Nephron progenitor cell (in vitro differentiated cells): ENCODE measurements at regions not wholly inside any gene's neighbourhood (a gene's known extent, or its start where the extent isn't known, plus 50 kb on each side); places are given as distances from the start of the nearest gene placed in this dataset.
"Not testable (repeated sequence)": the region's sequence is repeated elsewhere in the genome, so short reads cannot be mapped to it uniquely, and the experiment has no call there.

ENCODE experiments used
- DNase-seq: peaks from one replicate; pipeline ENCODE4 v3.0.0; 2021
- H3K27ac Mint-ChIP-seq: 2 replicates; pipeline ENCODE4 v1.8.0; 2021; ENCODE audit warnings: mild to moderate bottlenecking, moderate library complexity, mixed read lengths
- H3K27me3 Mint-ChIP-seq: 2 replicates; pipeline ENCODE4 v1.8.0; 2021; ENCODE audit warnings: mild to moderate bottlenecking, low read depth, mixed read lengths; ENCODE audit not compliant: poor library complexity
- H3K36me3 Mint-ChIP-seq: 2 replicates; pipeline ENCODE4 v1.8.0; 2021; ENCODE audit warnings: low read depth, mixed read lengths
- H3K4me1 Mint-ChIP-seq: 2 replicates; pipeline ENCODE4 v1.8.0; 2021; ENCODE audit warnings: mixed read lengths
- H3K4me3 Mint-ChIP-seq: 2 replicates; pipeline ENCODE4 v1.8.0; 2021; ENCODE audit warnings: mild to moderate bottlenecking, moderate library complexity, mixed read lengths
- H3K9me3 Mint-ChIP-seq: 2 replicates; pipeline ENCODE4 v1.8.0; 2021; ENCODE audit warnings: mild to moderate bottlenecking, moderate library complexity, mixed read lengths
- TF ChIP-seq, protein P1 (sequence below): fragments of 200-600 bp; sonication (generic); IDR thresholded peaks from 2 replicates; pipeline ENCODE4 v1.5.0; 2021; ENCODE audit warnings: antibody characterized with exemption

DNA sequence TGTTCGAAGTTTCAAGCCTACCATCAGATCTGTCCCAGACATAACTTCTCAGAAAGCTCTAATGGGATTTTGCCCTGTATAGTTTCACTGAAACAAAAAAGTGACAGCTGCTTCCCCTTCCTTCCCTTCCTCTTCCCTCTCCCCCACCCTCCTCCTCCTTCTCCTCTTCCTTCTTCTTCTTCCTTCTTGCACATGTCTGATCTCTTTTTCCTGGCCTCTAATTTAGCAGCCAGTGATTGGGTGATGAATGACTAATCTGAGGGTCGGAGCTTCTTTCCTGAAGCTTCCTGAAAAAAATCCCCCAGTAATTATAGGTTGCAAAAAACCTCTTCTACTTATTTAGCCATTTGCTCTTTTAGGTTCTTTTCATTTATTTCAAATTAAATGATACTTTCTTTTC is 168.7 kb downstream of the POTEB3 start:
- H3K27me3 Mint-ChIP-seq = no peaks in the 10 kb centered on the region
- TF ChIP-seq, protein P1, sequence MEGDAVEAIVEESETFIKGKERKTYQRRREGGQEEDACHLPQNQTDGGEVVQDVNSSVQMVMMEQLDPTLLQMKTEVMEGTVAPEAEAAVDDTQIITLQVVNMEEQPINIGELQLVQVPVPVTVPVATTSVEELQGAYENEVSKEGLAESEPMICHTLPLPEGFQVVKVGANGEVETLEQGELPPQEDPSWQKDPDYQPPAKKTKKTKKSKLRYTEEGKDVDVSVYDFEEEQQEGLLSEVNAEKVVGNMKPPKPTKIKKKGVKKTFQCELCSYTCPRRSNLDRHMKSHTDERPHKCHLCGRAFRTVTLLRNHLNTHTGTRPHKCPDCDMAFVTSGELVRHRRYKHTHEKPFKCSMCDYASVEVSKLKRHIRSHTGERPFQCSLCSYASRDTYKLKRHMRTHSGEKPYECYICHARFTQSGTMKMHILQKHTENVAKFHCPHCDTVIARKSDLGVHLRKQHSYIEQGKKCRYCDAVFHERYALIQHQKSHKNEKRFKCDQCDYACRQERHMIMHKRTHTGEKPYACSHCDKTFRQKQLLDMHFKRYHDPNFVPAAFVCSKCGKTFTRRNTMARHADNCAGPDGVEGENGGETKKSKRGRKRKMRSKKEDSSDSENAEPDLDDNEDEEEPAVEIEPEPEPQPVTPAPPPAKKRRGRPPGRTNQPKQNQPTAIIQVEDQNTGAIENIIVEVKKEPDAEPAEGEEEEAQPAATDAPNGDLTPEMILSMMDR = no peak
- no peaks in the 10 kb centered on the region for H3K4me1 Mint-ChIP-seq
- H3K36me3 Mint-ChIP-seq = no peaks in the 10 kb centered on the region
- no peak overlapping the region for H3K27ac Mint-ChIP-seq
- peaks cover 59% of the 10 kb centered on the region for H3K9me3 Mint-ChIP-seq
- DNase-seq = no peak
- no peak overlapping the region for H3K4me3 Mint-ChIP-seq

DNA sequence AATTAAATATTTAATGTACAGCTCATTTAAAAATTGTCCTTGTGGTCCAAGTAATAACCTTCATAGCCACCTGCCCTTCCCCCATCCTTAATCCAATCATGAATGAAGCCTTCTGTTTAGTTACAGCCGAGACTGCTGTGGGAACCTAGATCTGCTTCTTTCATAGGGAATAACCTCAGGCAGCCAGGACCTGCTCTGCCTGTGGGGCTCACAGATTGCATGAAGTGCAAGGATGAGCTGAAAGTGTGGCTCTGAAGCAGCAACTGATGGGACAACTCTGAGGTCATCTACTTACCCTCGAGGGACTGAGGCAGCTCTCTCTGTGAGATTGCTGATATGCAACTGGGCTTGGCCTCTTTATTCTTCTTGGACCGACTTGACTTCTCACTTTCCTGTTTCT is 169.8 kb downstream of the POTEB3 start:
- H3K27me3 Mint-ChIP-seq = no peaks in the 10 kb centered on the region
- H3K9me3 Mint-ChIP-seq = peaks cover 67% of the 10 kb centered on the region
- no peak overlapping the region for H3K27ac Mint-ChIP-seq
- H3K4me1 Mint-ChIP-seq = no peaks in the 10 kb centered on the region
- no peak for DNase-seq
- TF ChIP-seq, protein P1 = no peak
- no peak overlapping the region for H3K4me3 Mint-ChIP-seq
- H3K36me3 Mint-ChIP-seq = no peaks in the 10 kb centered on the region

DNA sequence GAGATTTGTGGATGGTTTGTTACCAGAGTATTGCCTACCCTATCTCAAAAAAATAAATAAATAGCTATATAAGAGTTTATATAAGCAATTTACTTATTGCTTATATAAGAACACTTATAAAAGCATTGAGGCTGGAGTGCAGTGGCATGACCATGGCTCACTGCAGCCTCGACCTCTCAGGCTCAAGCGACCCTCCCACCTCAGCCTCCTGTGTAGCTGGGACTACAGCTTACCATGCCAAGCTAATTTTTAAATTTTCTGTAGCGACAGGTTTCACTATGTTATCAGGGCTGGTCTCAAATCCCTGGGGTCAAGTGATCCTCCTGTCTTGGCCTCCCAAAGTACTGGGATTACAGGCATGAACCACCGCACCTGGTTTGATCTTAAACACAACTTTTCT is 170.6 kb downstream of the POTEB3 start:
- not testable (repeated sequence) for H3K36me3 Mint-ChIP-seq, H3K27ac Mint-ChIP-seq, H3K4me1 Mint-ChIP-seq, H3K4me3 Mint-ChIP-seq, H3K27me3 Mint-ChIP-seq, DNase-seq
- H3K9me3 Mint-ChIP-seq = peaks cover 72% of the 10 kb centered on the region

DNA sequence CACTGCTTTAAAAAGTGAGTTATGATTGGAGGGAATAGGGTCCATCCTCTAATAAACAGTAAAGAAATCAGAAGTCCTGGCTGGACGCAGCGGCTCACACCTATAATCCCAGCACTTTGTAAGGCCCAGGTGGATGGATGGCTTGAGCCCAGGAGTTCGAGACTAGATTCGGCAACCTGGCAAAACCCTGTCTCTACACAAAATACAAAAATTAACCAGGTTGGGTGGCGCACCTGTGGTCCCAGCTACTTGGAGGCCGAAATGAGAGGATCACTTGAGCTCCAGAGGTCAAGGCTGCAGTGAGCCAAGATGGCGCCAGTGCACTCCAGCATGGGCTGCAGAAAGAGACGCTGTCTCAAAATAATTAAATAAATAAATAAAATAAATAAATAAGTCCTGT is 171.2 kb downstream of the POTEB3 start:
- no peak overlapping the region for H3K4me3 Mint-ChIP-seq
- peaks cover 78% of the 10 kb centered on the region for H3K9me3 Mint-ChIP-seq
- TF ChIP-seq, protein P1 = no peak
- no peak for DNase-seq
- H3K36me3 Mint-ChIP-seq = no peaks in the 10 kb centered on the region
- no peaks in the 10 kb centered on the region for H3K4me1 Mint-ChIP-seq
- no peaks in the 10 kb centered on the region for H3K27me3 Mint-ChIP-seq
- H3K27ac Mint-ChIP-seq = no peak overlapping the region

DNA sequence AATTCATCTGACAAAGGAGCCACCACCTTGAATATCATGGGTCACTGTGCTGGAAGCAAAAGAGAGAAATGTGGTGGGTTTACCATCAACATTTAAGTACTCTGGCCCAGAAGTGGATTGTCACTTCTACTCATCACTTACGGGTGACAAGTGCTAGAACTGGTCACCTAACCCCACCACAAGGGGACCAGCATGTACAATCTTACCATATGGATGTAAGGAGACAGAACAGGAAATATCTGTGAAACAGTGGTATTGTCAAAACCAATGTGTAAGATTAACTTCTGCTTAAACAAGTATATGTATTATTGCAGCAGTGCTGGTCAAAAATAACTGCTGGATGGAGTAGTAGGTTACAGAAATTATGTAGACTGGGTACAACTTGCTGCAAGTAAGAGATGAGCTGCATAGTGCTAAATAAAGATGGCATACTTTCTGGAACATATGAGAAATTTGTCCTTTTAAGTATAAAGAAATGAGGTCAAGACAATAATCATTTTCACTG is 171.8 kb downstream of the POTEB3 start:
- Mint-ChIP-seq H3K4me1 (no peaks in the 10 kb centered on the region), H3K4me3 (no peak overlapping the region), H3K9me3 (peaks cover 82% of the 10 kb centered on the region), H3K27ac (no peak overlapping the region), H3K27me3 (no peaks in the 10 kb centered on the region), H3K36me3 (no peaks in the 10 kb centered on the region)
- TF ChIP-seq, protein P1 = no peak
- no peak for DNase-seq

DNA sequence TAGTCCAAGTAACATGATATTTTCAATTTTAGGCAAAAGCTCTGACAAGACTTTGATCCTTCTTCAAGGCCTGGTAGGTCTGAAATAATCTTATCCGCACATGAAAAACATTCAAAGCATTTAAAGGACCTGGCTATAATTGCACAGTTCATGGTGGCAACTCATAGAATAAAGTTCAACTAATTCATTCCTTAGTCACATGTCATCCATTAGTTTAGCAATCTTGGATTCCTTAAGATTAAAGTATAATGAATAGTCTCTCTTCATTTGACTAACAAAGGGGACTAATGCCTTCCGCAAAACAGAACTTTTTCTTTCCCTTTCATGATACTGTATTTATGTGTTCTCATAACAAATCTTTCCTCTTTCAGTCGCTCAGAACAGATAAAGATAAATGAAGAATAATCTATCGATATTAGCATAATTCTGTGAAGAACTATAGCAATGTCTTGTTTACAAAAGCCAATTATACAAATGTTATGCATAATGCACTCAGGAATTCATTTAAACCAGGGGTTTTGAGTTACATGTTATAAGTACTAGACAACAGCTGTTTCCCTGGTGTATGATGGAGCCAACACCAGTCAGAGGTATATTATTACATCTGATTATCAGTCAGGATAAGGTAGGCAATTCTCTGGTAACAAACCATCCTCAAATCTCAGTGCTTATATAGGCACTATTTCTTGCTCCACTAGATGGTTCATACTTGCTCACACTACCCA is 172.5 kb downstream of the POTEB3 start:
- TF ChIP-seq, protein P1 = no peak
- Mint-ChIP-seq H3K27ac (no peak overlapping the region), H3K36me3 (peaks cover under 1% of the 10 kb centered on the region), H3K4me1 (no peaks in the 10 kb centered on the region), H3K4me3 (no peak overlapping the region), H3K9me3 (peaks cover 88% of the 10 kb centered on the region), H3K27me3 (no peaks in the 10 kb centered on the region)
- no peak for DNase-seq
